SK-N-SH (cell line): ENCODE measurements at regions not wholly inside any gene's neighbourhood (a gene's known extent, or its start where the extent isn't known, plus 50 kb on each side); places are given as distances from the start of the nearest gene placed in this dataset.

Experiments used
- CTCF ChIA-PET: fragments of 300-600, 350-600 bp; formaldehyde crosslinking; extraction: SDS; loops from one replicate; lab custom pipeline; 2021; lab: Yijun Ruan, JAX
- POLR2A ChIA-PET: fragments of 350-600 bp; sonication (Branson Sonifier 250); formaldehyde crosslinking; extraction: SDS; loops from one replicate; lab custom pipeline; 2020; ENCODE audit warnings: antibody characterized with exemption, inconsistent platforms; lab: Yijun Ruan, JAX
- DNase-seq: peaks from one replicate; pipeline ENCODE4 v3.0.0; 2012
- H2AFZ ChIP-seq: fragments of 200-600 bp; sonication (generic); 2 replicates; pipeline ENCODE4 v1.8.1; 2016; ENCODE audit warnings: antibody characterized with exemption, mild to moderate bottlenecking, low read depth
- H3F3A ChIP-seq: fragments of 200-600 bp; sonication (generic); replicated peaks from 2 replicates; pipeline ENCODE3; 2016; ENCODE audit warnings: antibody characterized with exemption, mild to moderate bottlenecking; ENCODE audit not compliant: insufficient read depth
- H3K27ac ChIP-seq, 2 experiments: fragments of 200-500 bp in 1 of 2; fragments of 200-600 bp in 1 of 2; sonication (Bioruptor generic) in 1 of 2; sonication (generic), shearing (Covaris generic) in 1 of 2; 2 replicates each; pipeline versions ENCODE4 v1.5.1 to v1.6.1; 2014 to 2016; ENCODE audit warnings: low read depth in 2 of 2, inconsistent platforms in 1 of 2, low read length in 1 of 2, mild to moderate bottlenecking in 1 of 2, mixed read lengths in 1 of 2
- H3K27me3 ChIP-seq: fragments of 200-600 bp; sonication (generic), shearing (Covaris generic); 2 replicates; pipeline ENCODE4 v1.6.1; 2016; ENCODE audit warnings: mixed run types; ENCODE audit not compliant: insufficient read depth
- H3K36me3 ChIP-seq, 2 experiments: fragments of 200-500 bp in 1 of 2; fragments of 200-600 bp in 1 of 2; sonication (Bioruptor generic) in 1 of 2; sonication (generic) in 1 of 2; replicated peaks in 1 of 2; 2 replicates each; pipeline versions ENCODE3 to v1.5.1; 2014 to 2016; ENCODE audit warnings: low read length in 1 of 2, mild to moderate bottlenecking in 1 of 2; ENCODE audit not compliant: insufficient read depth in 2 of 2, control insufficient read depth in 1 of 2
- H3K4me1 ChIP-seq, 2 experiments: fragments of 200-500 bp in 1 of 2; fragments of 200-600 bp in 1 of 2; sonication (Bioruptor generic) in 1 of 2; sonication (generic), shearing (Covaris generic) in 1 of 2; 2 replicates each; pipeline versions ENCODE4 v1.5.1 to v1.6.1; 2014 to 2016; ENCODE audit warnings: low read depth in 1 of 2, low read length in 1 of 2, mixed run types in 1 of 2; ENCODE audit not compliant: insufficient read depth in 2 of 2, control insufficient read depth in 1 of 2
- H3K4me2 ChIP-seq: fragments of 200-600 bp; sonication (generic), shearing (Covaris generic); 2 replicates; pipeline ENCODE4 v1.6.1; 2017; ENCODE audit warnings: mixed run types
- H3K4me3 ChIP-seq, 2 experiments: fragments of 200-500 bp in 1 of 2; fragments of 200-600 bp in 1 of 2; sonication (Bioruptor generic) in 1 of 2; sonication (generic), shearing (Covaris generic) in 1 of 2; 2 replicates each; pipeline versions ENCODE4 v1.5.1 to v1.8.1; 2014 to 2016; ENCODE audit warnings: low read depth in 2 of 2, inconsistent platforms in 1 of 2, low read length in 1 of 2, mild to moderate bottlenecking in 1 of 2, mixed read lengths in 1 of 2, moderate library complexity in 1 of 2
- H3K79me2 ChIP-seq: fragments of 200-600 bp; sonication (generic); 2 replicates; pipeline ENCODE4 v1.8.1; 2017; ENCODE audit warnings: mild to moderate bottlenecking; ENCODE audit not compliant: insufficient read depth
- H3K9ac ChIP-seq: fragments of 200-600 bp; sonication (generic); 2 replicates; pipeline ENCODE4 v1.6.1; 2017; ENCODE audit warnings: mixed run types
- H3K9me2 ChIP-seq: fragments of 200-600 bp; sonication (generic); 2 replicates; pipeline ENCODE4 v1.6.1; 2017; ENCODE audit warnings: mixed run types
- H3K9me3 ChIP-seq: fragments of 200-600 bp; sonication (generic); 2 replicates; pipeline ENCODE4 v1.6.1; 2017; ENCODE audit warnings: mixed run types, mild to moderate bottlenecking, moderate library complexity
- H4K20me1 ChIP-seq: fragments of 200-600 bp; sonication (generic); 2 replicates; pipeline ENCODE4 v1.6.1; 2017; ENCODE audit warnings: mild to moderate bottlenecking, mixed run types; ENCODE audit not compliant: insufficient read depth
- FOSL2 ChIP-seq: IDR thresholded peaks from 2 replicates; pipeline ENCODE4 v1.4.0; 2012; ENCODE audit warnings: low read depth, mild to moderate bottlenecking, moderate library complexity, borderline replicate concordance
- MEF2A ChIP-seq: IDR thresholded peaks from 2 replicates; pipeline ENCODE4 v1.4.0; 2012; ENCODE audit warnings: low read depth, borderline replicate concordance
- NFIC ChIP-seq: IDR thresholded peaks from 2 replicates; pipeline ENCODE4 v1.4.0; 2012; ENCODE audit warnings: borderline replicate concordance
- WGBS: methylation state at CpG from one replicate; pipeline ENCODE4 v1.1.6; 2017; ENCODE audit warnings: low lambda C conversion rate; 5-methylcytosine and 5-hydroxymethylcytosine counted together
- TF ChIP-seq, protein P1 (sequence below): IDR thresholded peaks from 2 replicates; pipeline ENCODE4 v1.4.0; 2012; ENCODE audit warnings: low read depth, borderline replicate concordance
- TF ChIP-seq, protein P2 (sequence below): fragments of 150-350 bp; IDR thresholded peaks from 2 replicates; pipeline ENCODE4 v1.6.1; 2017; ENCODE audit warnings: antibody characterized with exemption, low read length, low read depth, borderline replicate concordance

- ChIA-PET POLR2A (no interaction called here), CTCF (interaction anchor here (1.1 kb wide), 1 partner anchor 14 kb away, joined by 3 read pairs; no protein-coding TSS in a partner anchor)
- Histone ChIP-seq H3K27ac (peak overlapping the region in 1 of 2 experiments; percentile 14; a peak in 1 of 4 replicates), H3K9ac (no peak overlapping the region), H4K20me1 (no peaks in the 10 kb centered on the region), H3K9me2 (no peaks in the 10 kb centered on the region), H3K27me3 (no peaks in the 10 kb centered on the region), H3K9me3 (no peaks in the 10 kb centered on the region; the same call in 1 of the 2 replicates), H3K4me2 (0 out of 2 replicates have a peak overlapping the region, but pooled peaks have one; percentile 11), H3K79me2 (no peaks in the 10 kb centered on the region), H3F3A (peaks cover 7% of the 10 kb centered on the region), H3K36me3 (no peaks in the 10 kb centered on the region), H3K4me3 (no peak overlapping the region), H2AFZ (no peak overlapping the region), H3K4me1 (peaks cover 0 to 15% of the 10 kb centered on the region in 2 experiments; a peak in 2 of 4 replicates)
- no peak for DNase-seq
- TF ChIP-seq, protein P1, sequence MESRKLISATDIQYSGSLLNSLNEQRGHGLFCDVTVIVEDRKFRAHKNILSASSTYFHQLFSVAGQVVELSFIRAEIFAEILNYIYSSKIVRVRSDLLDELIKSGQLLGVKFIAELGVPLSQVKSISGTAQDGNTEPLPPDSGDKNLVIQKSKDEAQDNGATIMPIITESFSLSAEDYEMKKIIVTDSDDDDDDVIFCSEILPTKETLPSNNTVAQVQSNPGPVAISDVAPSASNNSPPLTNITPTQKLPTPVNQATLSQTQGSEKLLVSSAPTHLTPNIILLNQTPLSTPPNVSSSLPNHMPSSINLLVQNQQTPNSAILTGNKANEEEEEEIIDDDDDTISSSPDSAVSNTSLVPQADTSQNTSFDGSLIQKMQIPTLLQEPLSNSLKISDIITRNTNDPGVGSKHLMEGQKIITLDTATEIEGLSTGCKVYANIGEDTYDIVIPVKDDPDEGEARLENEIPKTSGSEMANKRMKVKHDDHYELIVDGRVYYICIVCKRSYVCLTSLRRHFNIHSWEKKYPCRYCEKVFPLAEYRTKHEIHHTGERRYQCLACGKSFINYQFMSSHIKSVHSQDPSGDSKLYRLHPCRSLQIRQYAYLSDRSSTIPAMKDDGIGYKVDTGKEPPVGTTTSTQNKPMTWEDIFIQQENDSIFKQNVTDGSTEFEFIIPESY: no peak
- TF ChIP-seq, protein P2, sequence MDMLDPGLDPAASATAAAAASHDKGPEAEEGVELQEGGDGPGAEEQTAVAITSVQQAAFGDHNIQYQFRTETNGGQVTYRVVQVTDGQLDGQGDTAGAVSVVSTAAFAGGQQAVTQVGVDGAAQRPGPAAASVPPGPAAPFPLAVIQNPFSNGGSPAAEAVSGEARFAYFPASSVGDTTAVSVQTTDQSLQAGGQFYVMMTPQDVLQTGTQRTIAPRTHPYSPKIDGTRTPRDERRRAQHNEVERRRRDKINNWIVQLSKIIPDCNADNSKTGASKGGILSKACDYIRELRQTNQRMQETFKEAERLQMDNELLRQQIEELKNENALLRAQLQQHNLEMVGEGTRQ: no peak
- 0 out of 2 replicates have a peak, but pooled peaks have one; percentile 16 for TF ChIP-seq MEF2A
Observed at GRCh38 chr5:145360936-145361335, 474.2 kb downstream of the PRELID2 start.

GRCh38 chr5:145350513-145350912 lies 484.6 kb downstream of the PRELID2 start:
- H2AFZ ChIP-seq: no peak overlapping the region
- H3K9ac ChIP-seq: no peak overlapping the region
- H3K9me3 ChIP-seq: no peaks in the 10 kb centered on the region
- ChIA-PET CTCF (no interaction called here), POLR2A (no interaction called here)
- H3K36me3 ChIP-seq: no peaks in the 10 kb centered on the region
- no peak overlapping the region for H3K4me2 ChIP-seq
- H3K4me3 ChIP-seq: no peak overlapping the region
- TF ChIP-seq, protein P1: no peak
- TF ChIP-seq FOSL2 (peak; percentile 25; the same call in 1 of the 2 replicates), NFIC (0 out of 2 replicates have a peak, but pooled peaks have one; percentile 19)
- H3K79me2 ChIP-seq: no peaks in the 10 kb centered on the region
- no peak overlapping the region for H3K27ac ChIP-seq
- peaks cover 0 to 8% of the 10 kb centered on the region in 2 experiments; a peak in 2 of 4 replicates for H3K4me1 ChIP-seq
- peaks cover 3% of the 10 kb centered on the region for H3F3A ChIP-seq
- DNase-seq: no peak
- no peaks in the 10 kb centered on the region for H3K9me2 ChIP-seq
- no peaks in the 10 kb centered on the region for H3K27me3 ChIP-seq
- no peaks in the 10 kb centered on the region for H4K20me1 ChIP-seq
- 44% methylated on average over 1 of the region's 1 CpG for WGBS
